Posterior vena cava (tissue), 2 donors: ENCODE measurements at regions not wholly inside any gene's neighbourhood (a gene's known extent, or its start where the extent isn't known, plus 50 kb on each side); places are given as distances from the start of the nearest gene placed in this dataset.
"Not testable (repeated sequence)": the region's sequence is repeated elsewhere in the genome, so short reads cannot be mapped to it uniquely, and the experiment has no call there.

ENCODE experiments used
- DNase-seq: peaks from one replicate; pipeline ENCODE4 v3.0.0-alpha.2; 2020; ENCODE audit warnings: low spot score
- intact Hi-C, 2 donors: fragments of 100-400 bp; cut with DNase I; formaldehyde crosslinking; loops; one replicate each; pipeline versions ENCODE4 v1.14.1 to v1.14.2; 2022 to 2023
- donor health status: DM: yes; HTN: yes; CAD: no.
- donor health status: DM: yes; HTN: yes; CAD: no.

DNA sequence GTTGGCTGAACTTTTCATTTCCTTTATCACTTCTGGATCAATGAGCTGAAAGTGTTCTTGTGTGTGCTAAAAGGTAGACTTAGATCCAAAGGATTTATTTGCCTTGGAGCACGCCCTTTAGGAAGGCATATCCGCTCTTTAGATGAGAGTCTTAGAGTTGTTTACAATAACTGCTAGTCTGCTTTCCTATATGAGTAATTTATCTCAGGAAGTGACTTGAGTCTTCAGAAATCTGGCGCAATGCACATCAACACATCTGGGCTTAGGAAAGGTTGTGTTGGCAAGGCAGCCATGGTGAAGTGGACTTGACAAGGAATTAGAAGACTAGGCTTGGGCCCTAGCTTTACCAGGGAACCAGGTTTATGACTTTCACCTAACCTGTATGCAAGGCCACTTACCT, 204.1 kb upstream of the PTGFR start:
- intact Hi-C loops, result no loop called here
- DNase-seq, result no peak

DNA sequence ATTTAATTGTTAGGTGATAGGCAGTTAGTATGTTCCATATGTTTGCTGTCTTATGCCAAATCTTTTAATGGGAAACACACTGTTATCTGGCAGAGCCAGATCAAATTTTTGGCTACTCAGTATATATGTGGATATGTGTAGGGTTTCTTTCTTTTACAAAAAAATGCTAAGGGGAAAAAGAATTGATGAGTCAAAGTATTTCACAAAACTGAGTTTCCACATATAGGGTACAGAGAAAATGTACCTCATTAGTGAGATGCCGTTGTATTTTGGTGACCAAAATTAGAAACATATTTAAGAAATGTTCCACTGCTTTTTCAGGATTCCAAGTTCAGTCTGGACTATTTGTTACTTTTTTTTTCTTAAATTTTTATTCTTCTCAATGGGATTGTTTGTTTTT, 201.2 kb upstream of the PTGFR start:
- intact Hi-C loops, result no loop called here
- DNase-seq, result no peak

DNA sequence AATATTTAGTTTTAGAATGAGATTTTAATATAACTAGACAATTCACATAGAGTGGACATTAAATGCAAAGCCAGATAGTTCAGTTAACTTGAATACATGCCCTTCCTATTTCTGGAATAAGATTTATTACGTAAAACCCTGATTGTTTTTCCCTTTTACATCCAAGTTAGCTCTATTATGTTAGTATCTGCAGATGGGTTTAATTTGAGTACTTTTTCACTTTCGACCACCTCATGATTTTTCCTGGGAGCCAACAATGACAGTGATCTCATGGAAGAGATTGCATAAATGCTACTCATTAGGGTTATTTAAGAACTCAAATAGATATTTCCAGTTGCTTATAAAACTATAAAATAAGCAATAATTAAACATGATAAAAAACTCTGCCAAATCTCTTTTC, 199.4 kb upstream of the PTGFR start:
- DNase-seq, result no peak
- intact Hi-C loops, result no loop called here

DNA sequence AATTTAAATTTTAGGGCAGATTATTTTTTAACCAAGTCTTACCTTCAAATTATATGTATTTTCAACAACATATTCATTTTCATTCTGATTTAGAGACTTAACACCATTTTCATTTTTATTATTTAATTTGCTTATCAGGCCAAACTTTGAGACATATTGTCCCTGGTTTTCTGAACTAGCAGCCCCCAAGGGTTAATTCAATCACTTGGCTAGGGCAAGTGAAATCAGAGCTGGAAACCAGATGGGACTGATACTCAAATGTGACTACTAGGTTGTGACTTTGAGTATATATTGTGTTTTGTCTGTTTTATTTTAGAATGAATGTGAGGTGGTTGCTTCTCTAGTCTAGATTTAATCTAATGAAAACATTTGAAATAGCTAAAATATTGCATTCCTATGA, 198.9 kb upstream of the PTGFR start:
- DNase-seq, result no peak

DNA sequence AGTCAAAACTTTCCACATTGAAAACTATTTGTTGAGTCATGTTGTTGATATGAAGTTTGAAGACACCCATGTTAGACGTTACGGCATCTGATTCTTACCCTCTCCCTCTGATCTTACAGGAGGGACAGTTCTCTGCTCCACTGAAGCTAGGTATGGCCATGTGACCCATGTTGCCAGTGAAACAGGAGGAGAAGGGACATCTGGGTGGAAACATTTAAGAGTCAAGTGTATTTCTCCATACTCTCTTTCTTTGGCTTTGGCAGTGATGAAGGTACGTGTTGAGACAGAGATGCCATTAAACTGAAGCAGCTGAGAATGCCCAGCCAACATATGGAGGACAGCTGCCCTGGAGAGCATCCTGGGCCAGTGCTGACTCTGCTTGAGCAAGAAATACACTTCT, 198.4 kb upstream of the PTGFR start:
- no peak for DNase-seq
- intact Hi-C loops, result no loop called here

More for the DNA sequence above, 198.9 kb upstream of the PTGFR start:
- intact Hi-C loops, result no loop called here

DNA sequence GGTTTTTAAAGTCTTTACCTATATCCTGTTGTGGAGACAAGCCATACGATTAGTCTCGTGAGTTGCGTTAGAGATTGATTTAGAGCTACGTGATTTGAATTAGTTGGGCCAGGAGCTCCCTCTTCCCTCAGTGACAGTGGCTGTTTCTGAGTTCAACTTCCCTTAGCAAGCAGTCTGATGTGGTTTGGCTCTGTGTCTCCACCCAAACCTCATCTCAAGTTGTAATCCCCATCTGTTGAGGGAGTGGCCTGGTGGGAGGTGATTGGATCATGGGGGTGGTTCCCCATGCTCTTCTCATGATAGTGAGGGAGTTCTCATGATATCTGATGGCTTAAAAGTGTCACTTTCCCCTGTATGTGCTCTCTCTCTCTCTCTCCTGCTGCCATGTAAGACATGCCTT, 192.9 kb upstream of the PTGFR start:
- intact Hi-C loops, result no loop called here
- DNase-seq, result no peak

DNA sequence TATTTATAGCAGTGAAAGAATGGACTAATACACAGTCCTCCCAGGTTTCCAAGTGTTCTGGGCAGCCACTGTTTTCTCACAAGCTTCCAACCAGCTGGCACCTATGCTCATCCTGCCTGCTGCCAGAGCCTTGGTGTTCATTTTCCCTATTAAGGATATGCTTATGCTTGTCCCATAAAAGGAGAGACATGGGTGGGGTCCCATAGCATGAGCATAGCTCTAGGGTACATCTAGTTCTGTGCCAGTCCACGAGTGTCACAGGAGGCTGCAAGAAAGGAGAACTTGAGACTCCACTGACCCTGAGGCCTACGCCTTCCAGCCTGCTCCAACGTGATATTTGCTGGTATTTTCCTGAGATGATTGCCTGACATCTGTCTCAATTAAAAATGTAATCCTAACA, 192.4 kb upstream of the PTGFR start:
- intact Hi-C loops, result no loop called here
- no peak for DNase-seq

DNA sequence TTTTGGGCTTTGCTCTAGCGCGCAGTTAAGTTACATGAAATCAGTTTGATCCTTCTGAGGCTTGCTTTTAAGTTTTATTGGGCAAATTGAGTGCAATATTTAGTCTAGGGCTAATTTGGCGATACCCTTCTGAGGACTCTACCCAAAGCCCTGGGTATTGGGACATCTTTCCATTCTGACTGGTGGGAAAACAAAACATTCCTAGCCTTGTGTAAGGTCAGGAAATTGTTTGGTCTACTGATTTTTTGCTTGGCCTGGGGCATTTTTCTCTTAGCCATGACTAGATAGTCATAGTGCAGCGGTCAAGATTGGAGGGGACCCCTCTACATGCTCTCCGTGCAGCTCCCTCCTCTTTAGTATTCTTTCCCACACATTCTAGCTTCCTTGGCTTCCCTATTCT, 189.6 kb upstream of the PTGFR start:
- DNase-seq, result no peak
- intact Hi-C loops, result no loop called here

DNA sequence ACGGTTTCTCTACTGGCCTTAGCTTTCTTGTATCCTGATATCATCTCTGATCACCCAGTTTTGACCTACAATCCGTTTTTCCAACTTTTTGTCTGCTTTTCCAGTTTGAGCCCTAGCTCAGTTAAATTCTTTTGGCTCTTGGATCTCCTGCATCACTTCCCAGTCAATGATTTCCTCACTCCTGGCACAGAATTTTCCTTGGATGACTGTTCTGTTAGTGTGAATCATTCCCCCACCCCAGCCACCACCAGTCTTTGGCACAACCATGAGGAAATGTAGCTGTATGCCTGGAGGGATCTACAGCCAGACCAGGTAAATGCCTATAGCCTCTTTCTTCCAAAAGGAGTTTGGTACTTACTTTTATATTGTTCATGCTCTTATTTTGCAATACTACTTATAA, 187.2 kb upstream of the PTGFR start:
- intact Hi-C loops, result no loop called here
- no peak for DNase-seq

DNA sequence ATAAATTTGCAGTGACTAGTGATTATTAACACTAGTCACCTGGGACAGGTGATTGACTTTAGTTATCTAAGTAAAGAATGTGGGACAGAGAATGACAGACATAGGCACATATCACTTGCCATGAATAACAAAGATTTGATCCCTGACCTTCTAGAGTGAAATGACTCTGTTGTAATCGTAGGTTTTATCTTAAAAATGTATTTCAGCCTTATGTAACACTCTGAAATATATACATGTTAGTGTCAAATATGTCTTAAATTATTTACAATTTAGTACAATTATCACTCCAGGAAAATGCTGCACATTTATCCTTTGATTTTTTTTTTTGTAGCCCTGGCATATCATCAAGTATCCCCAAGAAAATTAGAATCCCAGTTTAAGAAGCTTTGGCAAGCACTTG, 186.4 kb upstream of the PTGFR start:
- intact Hi-C loops, result no loop called here
- DNase-seq, result no peak

DNA sequence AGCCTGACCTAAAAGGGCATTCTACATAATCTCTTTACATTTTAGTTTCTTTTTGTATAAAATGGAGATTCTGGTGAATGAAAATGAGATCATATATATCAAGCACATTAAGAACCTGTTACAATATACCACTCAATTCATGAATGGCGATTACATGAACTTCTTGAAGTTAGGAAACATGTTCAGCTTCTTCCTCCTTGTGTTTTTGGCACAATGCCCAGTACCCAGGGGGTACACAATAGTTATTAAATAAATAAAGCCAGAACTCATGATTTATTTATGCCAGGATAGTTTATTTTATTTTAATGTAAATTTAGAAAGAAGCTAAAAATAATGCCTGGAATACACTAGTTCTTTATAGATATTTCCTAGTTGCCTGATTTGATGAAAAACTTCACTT, 186.0 kb upstream of the PTGFR start:
- no peak for DNase-seq
- intact Hi-C loops, result no loop called here

DNA sequence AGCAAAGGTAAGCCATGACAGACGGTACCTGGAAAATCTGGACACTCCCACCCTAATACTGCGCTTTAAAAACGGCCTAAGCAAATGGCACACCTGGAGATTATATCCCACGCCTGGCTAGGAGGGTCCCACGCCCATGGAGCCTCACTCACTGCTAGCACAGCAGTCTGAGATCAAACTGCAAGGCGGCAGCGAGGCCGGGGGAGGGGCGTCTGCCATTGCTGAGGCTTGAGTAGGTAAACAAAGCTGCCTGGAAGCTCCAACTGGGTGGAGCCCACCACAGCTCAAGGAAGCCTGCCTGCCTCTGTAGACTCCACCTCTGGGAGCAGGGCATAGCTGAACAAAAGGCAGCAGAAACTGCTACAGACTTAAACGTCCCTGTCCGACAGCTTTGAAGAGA, 180.5 kb upstream of the PTGFR start:
- DNase-seq, intact Hi-C loops: not testable (repeated sequence)

DNA sequence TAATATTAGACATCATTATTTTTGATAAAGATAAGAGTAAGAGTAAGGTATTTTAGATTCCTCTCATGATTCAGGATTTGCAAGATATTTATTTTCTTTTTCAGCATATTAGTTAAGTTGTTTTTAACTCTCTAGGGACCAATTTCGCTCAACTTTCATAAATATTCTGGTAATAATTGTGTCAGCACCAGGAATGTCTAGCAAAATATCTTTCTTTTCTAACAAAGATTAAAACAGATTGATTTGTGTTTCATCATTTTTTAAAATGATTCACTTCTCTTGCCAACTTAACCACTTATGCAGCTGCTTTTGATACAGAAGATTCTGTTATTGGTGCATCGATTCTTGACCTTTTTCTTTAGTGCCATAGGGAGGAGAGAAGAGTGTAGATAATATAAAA, 172.8 kb upstream of the PTGFR start:
- intact Hi-C loops, result no loop called here
- no peak for DNase-seq

DNA sequence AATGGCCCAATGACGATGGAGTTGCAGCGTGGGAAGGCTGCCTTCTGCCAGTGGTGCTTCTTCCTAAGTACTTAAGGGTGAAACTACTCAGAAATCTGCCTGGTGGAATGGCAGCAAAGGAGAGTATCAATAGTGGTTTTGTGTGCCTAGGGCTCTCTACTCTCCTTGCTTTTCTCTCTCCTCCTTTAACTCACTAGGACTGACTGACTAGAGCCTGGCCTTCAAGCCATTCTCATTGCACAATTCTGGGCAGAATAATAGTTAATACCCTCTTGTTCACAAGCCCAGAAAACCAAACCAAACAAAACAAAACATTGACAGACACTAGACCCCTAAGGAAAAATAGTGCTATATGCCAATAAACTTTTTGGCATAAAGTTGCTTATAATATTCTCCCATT, 171.2 kb upstream of the PTGFR start:
- intact Hi-C loops, result no loop called here
- DNase-seq, result no peak

DNA sequence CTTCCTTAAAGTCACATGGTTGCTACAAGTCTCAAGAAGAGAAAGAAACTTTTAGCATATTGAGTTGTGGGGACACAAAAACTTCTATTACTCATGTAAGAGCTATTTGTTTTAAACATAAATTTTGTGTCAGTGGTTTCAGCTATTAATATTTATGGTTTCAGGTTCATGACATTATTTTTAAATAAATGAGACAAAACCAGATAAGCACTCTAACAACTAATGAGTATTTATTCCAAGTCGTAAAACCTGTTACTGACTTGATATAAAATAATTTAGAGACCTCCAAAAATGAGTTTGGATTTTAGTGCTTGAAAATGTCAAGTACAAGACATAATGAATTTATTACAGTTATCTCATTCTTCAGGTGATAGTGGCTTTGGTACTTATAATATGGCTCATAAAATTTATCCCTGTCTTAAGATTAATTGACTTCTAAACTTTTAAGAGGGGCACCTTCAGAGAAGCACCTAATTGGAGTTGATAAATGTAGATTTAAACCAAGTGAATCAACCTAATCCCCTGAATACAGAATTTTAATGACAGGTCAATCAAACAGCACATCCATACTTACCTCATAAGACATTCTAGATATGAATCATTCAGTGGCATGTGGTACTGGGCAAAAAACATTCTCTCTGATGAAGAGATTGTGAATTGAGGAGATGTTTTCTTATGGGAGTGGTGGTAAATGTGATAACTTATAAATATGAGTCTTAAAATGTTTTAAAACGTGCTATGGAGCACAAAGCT, 167.7 kb upstream of the PTGFR start:
- DNase-seq, result no peak
- intact Hi-C loops, result no loop called here

DNA sequence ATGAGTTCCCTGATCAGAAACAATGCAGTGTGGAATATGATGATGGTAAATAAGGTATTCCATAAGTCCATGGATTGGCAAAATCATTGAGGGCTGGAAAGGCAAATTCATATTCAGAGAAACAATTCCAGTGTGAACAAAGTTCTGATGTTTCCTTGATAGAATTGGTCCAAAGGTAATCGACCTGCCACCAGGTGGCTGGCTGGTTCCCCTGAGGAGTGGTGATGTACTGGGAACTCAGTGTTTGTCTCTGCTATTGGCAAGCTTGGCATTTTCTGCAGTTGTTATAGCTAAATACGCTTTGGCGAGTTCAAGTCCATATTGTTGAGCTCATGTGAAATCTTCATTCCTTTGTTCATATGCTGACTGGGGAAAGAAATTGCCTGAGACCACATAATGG, 165.5 kb upstream of the PTGFR start:
- intact Hi-C loops, result no loop called here
- DNase-seq, result no peak

DNA sequence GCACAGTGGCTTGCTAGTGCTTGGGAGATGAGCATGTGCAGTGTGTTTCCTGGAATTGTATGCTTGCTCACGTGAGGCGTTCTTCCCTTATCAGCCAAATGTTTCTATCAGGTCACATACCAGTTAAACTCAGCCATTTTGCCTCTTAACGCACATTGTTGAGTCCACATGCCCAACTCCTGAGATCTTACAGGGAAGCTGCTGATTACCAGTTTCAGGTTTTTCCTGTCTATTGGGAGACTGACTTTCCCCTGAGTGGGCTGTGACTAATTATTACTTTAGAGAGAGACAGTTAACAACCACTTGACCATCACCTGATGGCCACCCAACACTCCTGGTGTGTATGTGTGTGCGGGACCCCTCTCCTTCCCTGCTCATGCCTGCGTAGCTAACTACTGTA, 161.3 kb upstream of the PTGFR start:
- no peak for DNase-seq
- intact Hi-C loops, result no loop called here

DNA sequence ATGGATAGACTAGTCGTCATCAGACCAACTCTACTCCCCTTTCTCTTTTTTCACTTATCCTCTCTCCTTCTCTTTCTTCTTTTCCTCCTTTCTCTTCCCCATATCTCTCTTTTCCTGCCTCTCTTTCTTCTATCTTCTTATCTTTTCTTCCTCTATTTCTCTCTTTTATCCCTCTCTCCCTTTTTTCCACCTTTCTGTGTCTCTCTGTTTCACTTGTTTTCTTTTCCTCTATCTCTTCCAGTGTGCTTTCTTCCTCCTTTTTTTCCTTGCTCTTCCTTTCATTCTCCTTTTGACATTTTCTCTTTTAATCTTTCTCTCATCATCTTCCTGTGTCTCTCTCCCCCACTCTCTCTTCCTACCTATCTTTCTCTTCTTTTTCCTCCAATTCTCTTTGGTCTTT, 159.0 kb upstream of the PTGFR start:
- DNase-seq, result no peak
- intact Hi-C loops, result no loop called here

DNA sequence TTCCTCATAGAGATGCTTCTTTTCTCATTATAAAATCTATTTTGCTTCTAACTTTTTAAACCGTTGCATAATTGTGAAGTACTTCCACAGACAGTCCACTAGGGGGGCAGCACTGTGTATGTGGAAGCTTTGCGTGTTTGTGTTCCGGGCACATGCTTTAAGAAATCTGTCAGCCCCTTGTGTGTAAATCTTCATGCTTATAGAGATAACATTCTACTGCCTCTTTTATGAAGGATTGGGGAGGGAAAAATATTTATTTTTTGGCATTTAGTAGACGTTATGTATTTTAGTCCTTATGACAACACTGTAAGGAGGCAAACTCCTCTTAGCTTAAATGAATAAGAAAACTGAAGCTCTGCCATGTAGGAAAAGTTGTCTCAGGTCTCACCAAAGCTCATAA, 157.3 kb upstream of the PTGFR start:
- DNase-seq, result no peak
- intact Hi-C loops, result no loop called here

DNA sequence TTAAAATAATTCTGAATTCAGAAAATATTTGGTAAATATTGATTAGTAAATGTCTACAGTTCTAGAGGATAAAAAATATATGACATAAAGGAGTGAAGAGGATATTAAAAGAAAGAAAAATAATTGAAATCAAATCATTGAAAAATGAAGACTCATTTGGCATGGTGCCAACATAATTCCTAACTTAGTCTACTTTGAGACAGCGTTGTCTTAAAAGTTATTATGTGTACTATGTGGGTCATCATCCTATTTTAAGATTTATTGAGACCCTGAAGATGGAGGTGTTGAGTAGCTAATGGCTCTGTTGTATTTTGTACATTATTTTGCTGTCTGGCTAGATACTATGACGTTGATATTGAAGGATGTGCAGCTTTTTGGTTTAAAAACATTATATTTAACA, 156.7 kb upstream of the PTGFR start:
- intact Hi-C loops, result no loop called here
- no peak for DNase-seq

DNA sequence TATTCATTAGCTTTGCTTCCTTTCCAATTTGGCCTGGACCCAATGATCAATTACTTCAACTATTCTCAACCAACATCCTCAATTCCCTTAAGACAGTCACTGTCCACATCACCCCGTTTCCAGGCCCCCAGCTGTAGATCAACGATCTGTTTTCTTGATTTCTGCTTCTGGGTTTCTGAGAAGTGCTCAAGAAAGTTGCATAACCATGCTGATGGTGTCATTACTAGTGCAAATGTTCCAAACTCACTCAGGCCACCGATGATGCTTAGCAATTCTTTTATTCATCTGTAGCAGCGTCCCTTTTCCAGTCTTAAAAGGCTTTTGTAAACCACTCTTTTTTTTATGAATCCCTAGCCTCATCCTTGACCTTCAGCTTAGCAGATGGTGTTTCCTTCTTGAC, 155.8 kb upstream of the PTGFR start:
- intact Hi-C loops, result no loop called here
- DNase-seq, result no peak

DNA sequence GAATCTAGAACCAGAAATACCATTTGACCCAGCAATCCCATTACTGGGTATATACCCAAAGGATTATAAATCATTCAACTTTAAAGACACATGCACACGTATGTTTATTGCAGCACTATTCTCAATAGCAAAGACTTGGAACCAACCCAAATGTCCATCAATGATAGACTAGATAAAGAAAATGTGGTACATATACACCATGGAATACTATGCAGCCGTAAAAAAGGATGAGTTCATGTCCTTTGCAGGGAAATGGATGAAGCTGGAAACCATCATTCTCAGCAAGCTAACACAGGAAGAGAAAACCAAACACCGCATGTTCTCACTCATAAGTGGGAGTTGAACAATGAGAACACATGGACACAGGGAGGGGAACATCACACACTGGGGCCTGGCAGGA, 154.0 kb upstream of the PTGFR start:
- DNase-seq, intact Hi-C loops: not testable (repeated sequence)
